GM21619 (cell line): ENCODE measurements at regions not wholly inside any gene's neighbourhood (a gene's known extent, or its start where the extent isn't known, plus 50 kb on each side); places are given as distances from the start of the nearest gene placed in this dataset.

Experiments
- ATAC-seq: cut with Tn5 transposase; IDR thresholded peaks from one replicate; pipeline ENCODE4 v1.9.1; 2021; ENCODE audit not compliant: unreplicated experiment

- ATAC-seq: no peak
These were observed 182.4 kb upstream of the ARSJ start for GRCh38 chr4:114161809-114162208.

GRCh38 chr4:114163051-114163450 is 183.6 kb upstream of the ARSJ start:
- no peak for ATAC-seq

- no peak for ATAC-seq
These were observed 194.5 kb upstream of the ARSJ start for GRCh38 chr4:114173968-114174367.

- ATAC-seq: no peak
These were observed 198.2 kb upstream of the ARSJ start for GRCh38 chr4:114177628-114178027.

GRCh38 chr4:114178392-114178791 is 198.9 kb upstream of the ARSJ start:
- ATAC-seq: no peak

GRCh38 chr4:114180481-114180880 is 201.0 kb upstream of the ARSJ start:
- no peak for ATAC-seq

- no peak for ATAC-seq
These were observed 205.5 kb upstream of the ARSJ start for GRCh38 chr4:114184901-114185300.

GRCh38 chr4:114187592-114187991 is 208.1 kb upstream of the ARSJ start:
- ATAC-seq: no peak

GRCh38 chr4:114191496-114191895 is 212.0 kb upstream of the ARSJ start:
- no peak for ATAC-seq

- no peak for ATAC-seq
These were observed 213.4 kb upstream of the ARSJ start for GRCh38 chr4:114192854-114193253.

- ATAC-seq: no peak
These were observed 214.4 kb upstream of the ARSJ start for GRCh38 chr4:114193624-114194399.

GRCh38 chr4:114196606-114197005 is 217.2 kb upstream of the ARSJ start:
- no peak for ATAC-seq

- no peak for ATAC-seq
These were observed 220.6 kb upstream of the ARSJ start for GRCh38 chr4:114200026-114200425.

- ATAC-seq: no peak
These were observed 225.8 kb upstream of the ARSJ start for GRCh38 chr4:114205261-114205660.

- no peak for ATAC-seq
These were observed 229.2 kb upstream of the ARSJ start for GRCh38 chr4:114208574-114209151.

GRCh38 chr4:114209584-114209983 is 230.1 kb upstream of the ARSJ start:
- ATAC-seq: peak; percentile 79

GRCh38 chr4:114211556-114211955 is 232.1 kb upstream of the ARSJ start:
- ATAC-seq: no peak

- no peak for ATAC-seq
These were observed 237.8 kb upstream of the ARSJ start for GRCh38 chr4:114217150-114217817.

- ATAC-seq: no peak
These were observed 244.1 kb upstream of the ARSJ start for GRCh38 chr4:114223580-114223979.

- no peak for ATAC-seq
These were observed 246.0 kb upstream of the ARSJ start for GRCh38 chr4:114225436-114225835.

GRCh38 chr4:114226179-114226578 is 246.7 kb upstream of the ARSJ start:
- no peak for ATAC-seq
